ENCODE measurements at regions not wholly inside any gene's neighbourhood (a gene's known extent, or its start where the extent isn't known, plus 50 kb on each side); places are given as distances from the start of the nearest gene placed in this dataset.
"Not testable (repeated sequence)": the region's sequence is repeated elsewhere in the genome, so short reads cannot be mapped to it uniquely, and the experiment has no call there.

DNA sequence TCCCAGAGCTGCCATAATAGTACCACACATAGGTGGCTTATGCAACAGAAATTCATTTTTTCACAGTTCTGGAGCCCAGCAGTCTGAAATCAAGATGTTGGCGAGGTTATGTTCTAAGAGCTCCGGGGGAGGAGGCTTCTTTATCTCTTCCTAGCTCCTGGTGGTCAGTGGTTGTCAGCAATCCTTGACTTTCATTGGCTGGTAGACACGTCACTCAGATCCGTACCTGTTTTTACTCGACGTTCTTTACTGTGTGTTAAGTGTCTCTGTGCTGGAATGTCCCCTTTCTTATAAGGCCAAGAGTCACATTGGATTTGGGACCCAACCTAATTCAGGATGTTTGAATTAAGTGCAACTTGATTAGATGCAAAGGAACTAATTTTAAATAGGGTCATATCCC, 218.5 kb upstream of the CNTN3 start:
- intact Hi-C loops (cut with micrococcal nuclease): no loop called here
- H3K9me3 ChIP-seq (replicated peaks in 1 of 2; ENCODE audit: control insufficient read depth in 1 of 2, insufficient read depth in 1 of 2, low read length in 2 of 2): no peaks in the 10 kb centered on the region
- H3K4me1 Mint-ChIP-seq: no peaks in the 10 kb centered on the region
- H3K9ac ChIP-seq (ENCODE audit: insufficient read depth, low read length, poor library complexity, severe bottlenecking): no peak overlapping the region
- no peaks in the 10 kb centered on the region for H3K36me3 ChIP-seq (replicated peaks in 1 of 2; ENCODE audit: control insufficient read depth in 1 of 2, insufficient read depth in 2 of 2, low read length in 2 of 2)
- WGBS (ENCODE audit: insufficient coverage): 64% methylated on average over 3 of the region's 6 CpGs
- peaks cover 0 to 10% (median 0%) of the 10 kb centered on the region in 7 donors for H3K9me3 Mint-ChIP-seq
- no peaks in the 10 kb centered on the region for H3K79me2 ChIP-seq (ENCODE audit: insufficient read depth, low read length)
- H3K27ac ChIP-seq (ENCODE audit: low read depth in 1 of 2, low read length in 2 of 2): no peak overlapping the region
- no peak overlapping the region for H3K4me3 ChIP-seq (replicated peaks in 1 of 3; ENCODE audit: low read depth in 2 of 3, low read length in 3 of 3)
- no peak overlapping the region for H3K4me2 ChIP-seq (replicated peaks; ENCODE audit: extremely low read depth, low read length, poor library complexity, severe bottlenecking)
- no peaks in the 10 kb centered on the region for H4K20me1 ChIP-seq (ENCODE audit: insufficient read depth, low read length)
- no peak for DNase-seq
- H3K4me3 Mint-ChIP-seq: no peak overlapping the region
- H3K27me3 ChIP-seq (ENCODE audit: control insufficient read depth in 2 of 2, insufficient read depth in 2 of 2, low read length in 2 of 2): no peaks in the 10 kb centered on the region
- H3K27ac Mint-ChIP-seq: no peak overlapping the region
- peaks cover 0 to 1% (median 0%) of the 10 kb centered on the region in 3 donors for H3K27me3 Mint-ChIP-seq (ENCODE audit: low read depth in 3 of 3)
- TF ChIP-seq, protein P1, sequence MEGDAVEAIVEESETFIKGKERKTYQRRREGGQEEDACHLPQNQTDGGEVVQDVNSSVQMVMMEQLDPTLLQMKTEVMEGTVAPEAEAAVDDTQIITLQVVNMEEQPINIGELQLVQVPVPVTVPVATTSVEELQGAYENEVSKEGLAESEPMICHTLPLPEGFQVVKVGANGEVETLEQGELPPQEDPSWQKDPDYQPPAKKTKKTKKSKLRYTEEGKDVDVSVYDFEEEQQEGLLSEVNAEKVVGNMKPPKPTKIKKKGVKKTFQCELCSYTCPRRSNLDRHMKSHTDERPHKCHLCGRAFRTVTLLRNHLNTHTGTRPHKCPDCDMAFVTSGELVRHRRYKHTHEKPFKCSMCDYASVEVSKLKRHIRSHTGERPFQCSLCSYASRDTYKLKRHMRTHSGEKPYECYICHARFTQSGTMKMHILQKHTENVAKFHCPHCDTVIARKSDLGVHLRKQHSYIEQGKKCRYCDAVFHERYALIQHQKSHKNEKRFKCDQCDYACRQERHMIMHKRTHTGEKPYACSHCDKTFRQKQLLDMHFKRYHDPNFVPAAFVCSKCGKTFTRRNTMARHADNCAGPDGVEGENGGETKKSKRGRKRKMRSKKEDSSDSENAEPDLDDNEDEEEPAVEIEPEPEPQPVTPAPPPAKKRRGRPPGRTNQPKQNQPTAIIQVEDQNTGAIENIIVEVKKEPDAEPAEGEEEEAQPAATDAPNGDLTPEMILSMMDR (IDR thresholded peaks at IDR 0.05): no peak
- H3K4me1 ChIP-seq (ENCODE audit: control insufficient read depth in 1 of 2, insufficient read depth in 2 of 2, low read length in 2 of 2): no peaks in the 10 kb centered on the region
- no peak overlapping the region for H2AFZ ChIP-seq (ENCODE audit: insufficient read depth, low read depth, low read length, poor library complexity, severe bottlenecking)
- H3K36me3 Mint-ChIP-seq: no peaks in the 10 kb centered on the region

- not testable (repeated sequence) for H3K27me3 Mint-ChIP-seq (ENCODE audit: low read depth in 3 of 3)
Measured at GRCh38 chr3:74830845-74831244, 216.4 kb upstream of the CNTN3 start.

GRCh38 chr3:74825404-74825803, 210.9 kb upstream of the CNTN3 start:
- H3K4me1 ChIP-seq (ENCODE audit: control insufficient read depth in 1 of 2, insufficient read depth in 2 of 2, low read length in 2 of 2); H3K4me2 ChIP-seq (replicated peaks; ENCODE audit: extremely low read depth, low read length, poor library complexity, severe bottlenecking); H3K27me3 Mint-ChIP-seq (ENCODE audit: low read depth in 3 of 3); H3K27me3 ChIP-seq (ENCODE audit: control insufficient read depth in 2 of 2, insufficient read depth in 2 of 2, low read length in 2 of 2); H3K4me1 Mint-ChIP-seq; H3K4me3 Mint-ChIP-seq; DNase-seq; H2AFZ ChIP-seq (ENCODE audit: insufficient read depth, low read depth, low read length, poor library complexity, severe bottlenecking); H3K4me3 ChIP-seq (replicated peaks in 1 of 3; ENCODE audit: low read depth in 2 of 3, low read length in 3 of 3); H4K20me1 ChIP-seq (ENCODE audit: insufficient read depth, low read length); H3K9ac ChIP-seq (ENCODE audit: insufficient read depth, low read length, poor library complexity, severe bottlenecking); intact Hi-C loops (cut with micrococcal nuclease); H3K36me3 Mint-ChIP-seq; H3K36me3 ChIP-seq (replicated peaks in 1 of 2; ENCODE audit: control insufficient read depth in 1 of 2, insufficient read depth in 2 of 2, low read length in 2 of 2); H3K79me2 ChIP-seq (ENCODE audit: insufficient read depth, low read length); H3K27ac ChIP-seq (ENCODE audit: low read depth in 1 of 2, low read length in 2 of 2); H3K27ac Mint-ChIP-seq: not testable (repeated sequence)
- peaks cover 5 to 20% of the 10 kb centered on the region in 2 donors for H3K9me3 ChIP-seq (replicated peaks in 1 of 2; ENCODE audit: control insufficient read depth in 1 of 2, insufficient read depth in 1 of 2, low read length in 2 of 2)
- H3K9me3 Mint-ChIP-seq: peaks cover 3 to 20% (median 14%) of the 10 kb centered on the region in 7 donors
- 97% methylated on average over 10 of the region's 11 CpGs for whole genome bisulfite sequencing (ENCODE audit: insufficient coverage)

More at GRCh38 chr3:74830845-74831244, 216.4 kb upstream of the CNTN3 start:
- H3K9me3 ChIP-seq (replicated peaks in 1 of 2; ENCODE audit: control insufficient read depth in 1 of 2, insufficient read depth in 1 of 2, low read length in 2 of 2); H3K27ac ChIP-seq (ENCODE audit: low read depth in 1 of 2, low read length in 2 of 2); H3K36me3 ChIP-seq (replicated peaks in 1 of 2; ENCODE audit: control insufficient read depth in 1 of 2, insufficient read depth in 2 of 2, low read length in 2 of 2); H4K20me1 ChIP-seq (ENCODE audit: insufficient read depth, low read length); H3K36me3 Mint-ChIP-seq; DNase-seq; H3K4me1 Mint-ChIP-seq; H2AFZ ChIP-seq (ENCODE audit: insufficient read depth, low read depth, low read length, poor library complexity, severe bottlenecking); H3K4me3 ChIP-seq (replicated peaks in 1 of 3; ENCODE audit: low read depth in 2 of 3, low read length in 3 of 3); H3K9ac ChIP-seq (ENCODE audit: insufficient read depth, low read length, poor library complexity, severe bottlenecking); H3K4me1 ChIP-seq (ENCODE audit: control insufficient read depth in 1 of 2, insufficient read depth in 2 of 2, low read length in 2 of 2); H3K79me2 ChIP-seq (ENCODE audit: insufficient read depth, low read length); H3K27me3 ChIP-seq (ENCODE audit: control insufficient read depth in 2 of 2, insufficient read depth in 2 of 2, low read length in 2 of 2); H3K4me3 Mint-ChIP-seq; H3K4me2 ChIP-seq (replicated peaks; ENCODE audit: extremely low read depth, low read length, poor library complexity, severe bottlenecking); H3K27ac Mint-ChIP-seq; intact Hi-C loops (cut with micrococcal nuclease): not testable (repeated sequence)
- 60% methylated on average over 3 of the region's 5 CpGs for WGBS (ENCODE audit: insufficient coverage)
- peaks cover 0 to 12% (median 0%) of the 10 kb centered on the region in 7 donors for H3K9me3 Mint-ChIP-seq

All from CD14-positive monocyte (primary cell).